CD4-positive, alpha-beta T cell treated with Interferon gamma for 1 hour (primary cell): ENCODE measurements at regions not wholly inside any gene's neighbourhood (a gene's known extent, or its start where the extent isn't known, plus 50 kb on each side); places are given as distances from the start of the nearest gene placed in this dataset.
A peak's percentile ranks its signal among the peaks of the same experiment; 100 is the strongest.
"Not testable (repeated sequence)": the region's sequence is repeated elsewhere in the genome, so short reads cannot be mapped to it uniquely, and the experiment has no call there.

Experiments
- DNase-seq: peaks from one replicate; pipeline ENCODE4 v3.0.0-alpha.2; 2020

DNA sequence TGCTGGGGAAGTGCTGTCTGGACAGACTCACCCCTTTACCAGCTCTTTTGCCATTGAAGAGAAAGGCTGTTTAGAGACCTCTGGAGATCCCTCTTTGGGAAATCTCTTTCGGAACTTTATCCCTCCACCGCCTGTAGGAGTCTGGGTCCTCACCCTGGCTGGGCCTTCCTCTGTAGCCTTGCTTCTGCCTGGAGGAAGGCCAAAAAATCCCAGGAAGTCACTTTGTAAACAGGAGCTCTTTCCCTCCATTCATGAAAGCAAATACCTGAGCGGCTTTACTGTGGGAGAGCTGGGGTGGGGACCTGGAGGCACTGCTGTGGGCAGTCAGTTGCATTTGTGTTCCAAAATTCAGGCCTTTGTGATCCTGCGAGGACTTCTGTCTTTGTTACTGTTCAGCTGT is 126.2 kb downstream of the KLF6 start:
- DNase-seq = no peak

DNA sequence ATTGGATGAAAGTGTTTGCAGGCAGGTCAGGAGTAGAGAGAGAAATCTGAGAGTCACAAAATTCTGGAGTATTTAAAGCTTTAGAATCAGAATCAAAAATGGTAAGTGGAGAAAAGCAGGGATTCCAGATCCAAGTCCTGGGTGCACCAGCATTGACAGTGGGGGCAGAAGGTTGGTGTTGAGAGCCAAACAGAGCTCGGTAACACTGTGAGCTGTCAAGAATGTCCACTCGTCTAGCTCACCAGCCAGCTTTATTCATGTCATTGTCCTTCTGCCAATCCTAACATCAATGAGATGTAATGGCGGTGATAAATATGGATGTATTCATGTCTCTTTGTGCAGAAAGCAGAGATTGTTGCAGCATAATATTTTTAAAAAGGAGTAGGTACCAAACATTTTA is 128.8 kb downstream of the KLF6 start:
- no peak for DNase-seq

GRCh38 chr10:3655528-3655927 is 129.5 kb downstream of the KLF6 start:
- peak; percentile 15 for DNase-seq

DNA sequence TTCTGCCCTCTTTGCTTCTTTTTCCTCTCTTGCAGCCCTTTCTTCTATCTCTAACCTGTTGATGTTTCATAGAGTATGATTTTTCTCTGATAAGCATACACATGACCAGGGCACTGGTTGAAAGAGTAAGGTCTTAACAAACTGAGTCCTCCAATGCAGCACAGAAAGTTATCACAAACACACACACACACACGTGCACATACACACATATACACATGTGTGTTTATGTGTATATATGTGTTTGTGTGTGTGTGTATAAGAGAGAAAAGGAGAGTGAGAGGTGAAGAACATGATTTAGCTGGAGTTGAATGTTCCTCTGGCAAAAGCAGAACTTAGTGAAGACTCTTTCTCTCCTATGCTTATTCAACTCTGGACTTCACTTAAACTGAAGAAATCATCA is 130.0 kb downstream of the KLF6 start:
- DNase-seq = no peak

GRCh38 chr10:3654496-3654895 is 130.5 kb downstream of the KLF6 start:
- no peak for DNase-seq

DNA sequence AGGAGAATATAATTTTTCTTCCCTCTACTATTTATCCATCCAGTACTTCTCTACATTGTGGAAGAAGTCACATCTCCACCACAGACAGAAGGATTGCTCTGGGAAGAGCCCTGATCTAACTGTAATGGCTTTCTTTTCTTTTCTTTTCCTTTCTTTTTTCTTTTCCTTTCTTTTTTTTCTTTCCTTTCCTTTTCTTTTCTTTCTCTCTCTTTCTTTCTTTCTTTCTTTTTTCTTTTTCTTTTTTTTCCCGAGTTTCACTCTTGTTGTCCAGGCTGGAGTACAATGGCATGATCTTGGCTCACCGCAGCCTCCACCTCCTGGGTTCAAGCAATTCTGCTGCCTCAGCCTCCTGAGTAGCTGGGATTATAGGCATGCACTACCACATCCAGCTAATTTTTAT is 131.7 kb downstream of the KLF6 start:
- DNase-seq = not testable (repeated sequence)

DNA sequence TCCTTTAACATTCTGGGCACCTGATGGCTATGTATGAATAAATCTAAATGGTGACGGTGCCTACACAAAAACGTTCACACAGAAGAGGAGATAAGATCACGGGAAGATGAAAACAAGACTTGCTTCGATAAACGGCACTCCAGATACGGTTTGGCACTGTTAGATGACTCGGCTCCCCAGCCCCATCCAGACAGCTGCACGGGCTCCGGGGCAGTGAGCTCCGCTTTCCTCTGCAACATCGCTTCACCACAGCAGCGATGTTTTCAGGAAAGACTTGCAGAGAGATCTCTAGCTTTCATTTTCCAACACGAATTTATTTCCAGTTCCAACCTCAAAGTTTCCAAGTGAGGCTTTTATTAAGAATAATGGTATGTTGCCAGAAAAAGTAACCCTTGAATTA is 132.1 kb downstream of the KLF6 start:
- no peak for DNase-seq

DNA sequence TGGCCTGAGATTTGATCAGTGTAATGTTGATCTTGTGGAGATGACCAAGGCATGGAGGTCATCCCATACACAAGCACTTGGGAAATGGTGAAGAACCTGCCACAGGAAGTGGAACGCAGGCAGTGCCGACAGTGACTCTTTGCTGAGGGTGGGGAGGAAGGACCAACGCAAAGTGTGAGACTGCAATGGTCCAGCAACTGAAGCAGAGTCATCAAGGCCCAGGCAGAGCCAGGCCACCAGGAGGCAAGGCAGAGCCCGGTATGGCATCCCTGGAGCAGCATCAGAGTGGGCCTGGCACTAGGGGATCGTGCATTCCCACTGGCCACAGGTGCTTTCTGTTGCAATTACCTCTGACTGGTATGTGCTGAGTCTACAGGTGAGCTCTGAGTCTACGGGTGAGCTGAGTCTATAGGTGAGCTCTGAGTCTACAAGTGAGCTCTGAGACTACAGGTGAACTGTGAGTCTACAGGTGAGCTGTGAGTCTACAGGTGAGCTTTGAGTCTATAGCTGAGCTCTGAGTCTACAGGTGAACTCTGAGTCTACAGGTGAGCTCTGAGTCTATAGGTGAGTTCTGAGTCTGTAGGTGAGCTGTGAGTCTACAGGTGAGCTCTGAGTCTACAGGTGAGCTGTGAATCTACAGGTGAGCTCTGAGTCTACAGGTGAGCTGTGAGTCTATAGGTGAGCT is 132.9 kb downstream of the KLF6 start:
- no peak for DNase-seq

GRCh38 chr10:3648576-3648975 is 136.4 kb downstream of the KLF6 start:
- DNase-seq = no peak

DNA sequence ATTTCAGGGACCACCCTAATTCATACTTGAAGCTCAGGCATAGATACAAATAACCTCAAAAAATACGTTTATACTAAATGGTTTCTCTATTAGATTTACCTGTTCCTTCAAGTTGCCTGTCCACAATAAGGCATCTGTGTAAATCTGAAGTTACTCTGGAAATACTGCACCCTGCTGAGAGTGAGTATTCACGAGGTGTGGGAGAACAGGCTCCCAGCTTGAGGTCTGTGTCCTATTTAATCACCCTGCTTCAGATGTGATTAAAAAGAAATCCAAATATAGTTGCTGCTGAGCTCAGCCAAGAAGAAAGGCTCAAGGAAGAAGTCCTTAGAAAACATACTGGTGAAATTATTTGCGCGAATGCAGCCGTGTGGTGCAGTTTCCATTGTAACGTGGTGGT is 136.8 kb downstream of the KLF6 start:
- DNase-seq = no peak

GRCh38 chr10:3647074-3647473 is 137.9 kb downstream of the KLF6 start:
- DNase-seq = no peak

- no peak for DNase-seq
Measured at GRCh38 chr10:3645406-3645805, 139.6 kb downstream of the KLF6 start.

GRCh38 chr10:3640816-3641215 is 144.2 kb downstream of the KLF6 start:
- DNase-seq = no peak

DNA sequence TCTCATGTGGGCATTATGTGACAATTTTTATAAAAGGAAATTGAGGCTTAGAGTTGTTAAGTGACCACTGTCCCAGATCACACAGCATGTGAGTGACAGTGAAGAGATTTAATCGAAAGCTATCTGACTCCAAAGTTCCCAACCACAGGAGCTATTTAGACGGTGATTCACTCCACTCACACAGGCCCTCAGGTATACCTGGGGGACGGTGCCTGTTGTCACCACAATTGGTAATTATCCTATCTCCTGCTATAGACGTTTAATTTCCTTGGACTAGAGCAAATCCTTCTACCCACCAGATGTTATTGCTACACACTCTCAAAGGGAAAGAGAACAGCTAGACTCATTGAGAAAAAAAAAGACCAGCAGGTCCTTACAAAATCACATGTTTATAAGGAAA is 145.5 kb downstream of the KLF6 start:
- no peak for DNase-seq

DNA sequence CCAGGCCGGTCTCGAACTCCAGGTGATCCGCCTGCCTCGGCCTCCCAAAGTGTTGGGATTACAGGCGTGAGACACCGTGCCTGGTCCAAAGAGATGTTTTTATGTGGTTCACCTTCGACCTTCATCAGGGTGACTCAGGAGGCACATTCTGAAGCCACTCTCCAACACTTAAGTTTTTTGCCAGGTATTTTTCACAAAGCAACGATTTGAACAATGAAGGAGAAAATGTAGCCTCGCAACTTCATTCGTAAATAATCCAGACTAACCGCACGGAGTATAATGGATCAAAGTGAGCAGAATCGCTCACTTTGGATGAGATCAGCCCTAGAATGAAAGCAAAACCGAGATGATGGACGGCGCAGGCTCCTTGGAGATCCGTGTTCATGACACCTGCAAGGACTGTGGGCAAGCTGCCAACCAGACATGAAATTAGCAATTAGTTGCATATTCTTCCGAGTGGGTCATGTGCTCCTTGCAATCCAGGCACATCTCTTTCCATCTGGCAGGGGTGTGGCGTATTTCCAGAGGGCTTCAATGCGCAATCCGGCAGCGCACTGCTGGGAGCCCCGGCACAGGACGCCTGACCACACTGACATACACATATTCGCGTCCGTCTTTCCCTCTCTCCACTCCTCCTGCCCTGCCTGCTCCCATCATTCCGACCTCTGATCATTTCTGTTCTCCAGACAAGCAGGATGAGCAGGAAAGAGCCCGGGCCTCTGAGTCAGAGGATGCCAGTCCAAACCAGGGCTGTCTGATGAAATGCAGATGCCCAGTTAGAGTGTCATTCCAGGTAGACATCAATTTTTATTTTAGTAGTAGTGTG is 148.4 kb downstream of the KLF6 start:
- DNase-seq = no peak

DNA sequence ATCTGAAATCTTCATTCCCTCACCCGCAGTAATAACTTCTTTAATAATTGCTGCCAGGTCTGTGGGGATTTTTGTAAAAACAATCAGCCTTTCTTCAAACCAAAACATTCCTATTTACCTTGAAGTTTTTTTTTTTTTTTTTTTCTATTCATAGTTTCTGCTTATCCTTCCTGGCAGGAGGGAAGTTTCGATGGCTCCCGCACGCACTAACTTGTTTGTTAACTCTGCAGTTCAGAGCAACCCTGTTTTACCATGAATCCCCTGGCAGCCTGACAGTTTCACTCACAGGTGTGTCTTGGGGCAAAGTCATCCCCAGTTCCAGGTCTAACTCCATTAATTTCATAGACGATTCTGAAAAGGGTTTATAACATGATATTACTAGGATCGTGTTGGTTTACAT is 149.3 kb downstream of the KLF6 start:
- DNase-seq = no peak

DNA sequence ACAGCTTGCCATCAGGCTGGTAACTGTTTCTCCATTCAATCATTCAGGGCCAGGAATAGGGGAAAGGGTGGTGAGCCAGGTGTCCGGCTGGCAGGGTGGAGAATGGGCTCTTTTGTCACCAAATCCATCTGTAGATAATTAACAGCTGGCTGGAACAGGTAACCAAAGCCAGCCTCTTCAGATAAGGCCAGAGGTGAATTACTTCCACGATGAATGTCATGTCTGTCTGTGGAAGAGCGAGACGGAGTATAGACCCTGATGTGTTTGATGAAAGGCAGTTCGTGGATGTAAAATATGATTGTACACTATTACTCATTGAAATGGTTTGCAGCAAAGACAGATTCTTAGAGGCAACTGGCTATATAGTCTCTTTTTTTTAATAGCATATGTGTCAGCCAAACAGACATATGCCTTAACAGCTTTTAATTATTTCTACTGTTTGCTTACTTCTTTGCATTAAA is 149.8 kb downstream of the KLF6 start:
- no peak for DNase-seq

DNA sequence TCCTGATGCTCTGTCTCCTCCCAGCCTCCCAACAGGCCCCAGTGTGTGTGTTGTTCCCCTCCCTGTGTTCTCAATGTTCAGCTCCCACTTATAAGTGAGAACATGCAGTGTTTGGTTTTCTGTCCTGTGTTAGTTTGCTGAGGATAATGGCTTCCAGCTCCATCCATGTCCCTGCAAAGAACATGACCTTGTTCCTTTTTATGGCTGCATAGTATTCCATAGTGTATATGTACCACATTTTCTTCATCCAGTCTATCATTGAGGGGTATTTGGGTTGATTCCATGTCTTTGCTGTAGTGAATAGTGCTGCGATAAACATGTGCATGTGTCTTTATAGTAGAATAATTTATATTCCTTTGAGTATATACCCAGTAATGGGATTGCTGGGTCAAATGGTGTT is 150.4 kb downstream of the KLF6 start:
- DNase-seq = not testable (repeated sequence)

DNA sequence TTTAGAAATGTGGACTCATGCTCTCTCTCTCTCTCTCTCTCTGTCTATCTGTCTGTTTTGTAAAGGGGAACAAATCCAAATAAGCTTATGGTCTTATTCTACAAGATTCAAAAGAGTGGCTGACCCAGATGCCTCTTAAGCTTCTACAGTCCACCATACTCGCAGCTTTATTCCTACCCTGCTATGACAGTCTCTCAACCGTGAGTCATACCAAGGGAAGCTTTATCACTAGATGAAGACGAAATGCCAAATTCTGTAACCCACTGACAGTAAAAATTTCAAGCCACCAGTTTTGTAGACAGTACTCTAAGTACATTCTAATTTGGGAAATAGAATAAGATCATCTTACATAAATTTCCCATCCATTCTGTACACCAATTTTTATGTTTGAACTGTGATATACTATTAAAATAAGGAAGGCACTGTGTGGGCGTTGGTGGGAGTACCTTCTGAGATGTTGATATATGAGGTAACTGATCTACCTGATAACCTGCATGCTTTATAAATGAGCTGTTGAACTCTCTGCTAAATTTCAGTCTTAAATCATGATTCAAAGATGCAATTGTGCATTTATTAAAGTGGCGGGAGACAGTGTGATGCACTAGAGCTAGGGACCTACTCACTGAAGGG is 153.2 kb downstream of the KLF6 start:
- DNase-seq = no peak

GRCh38 chr10:3631291-3631690 is 153.7 kb downstream of the KLF6 start:
- no peak for DNase-seq

DNA sequence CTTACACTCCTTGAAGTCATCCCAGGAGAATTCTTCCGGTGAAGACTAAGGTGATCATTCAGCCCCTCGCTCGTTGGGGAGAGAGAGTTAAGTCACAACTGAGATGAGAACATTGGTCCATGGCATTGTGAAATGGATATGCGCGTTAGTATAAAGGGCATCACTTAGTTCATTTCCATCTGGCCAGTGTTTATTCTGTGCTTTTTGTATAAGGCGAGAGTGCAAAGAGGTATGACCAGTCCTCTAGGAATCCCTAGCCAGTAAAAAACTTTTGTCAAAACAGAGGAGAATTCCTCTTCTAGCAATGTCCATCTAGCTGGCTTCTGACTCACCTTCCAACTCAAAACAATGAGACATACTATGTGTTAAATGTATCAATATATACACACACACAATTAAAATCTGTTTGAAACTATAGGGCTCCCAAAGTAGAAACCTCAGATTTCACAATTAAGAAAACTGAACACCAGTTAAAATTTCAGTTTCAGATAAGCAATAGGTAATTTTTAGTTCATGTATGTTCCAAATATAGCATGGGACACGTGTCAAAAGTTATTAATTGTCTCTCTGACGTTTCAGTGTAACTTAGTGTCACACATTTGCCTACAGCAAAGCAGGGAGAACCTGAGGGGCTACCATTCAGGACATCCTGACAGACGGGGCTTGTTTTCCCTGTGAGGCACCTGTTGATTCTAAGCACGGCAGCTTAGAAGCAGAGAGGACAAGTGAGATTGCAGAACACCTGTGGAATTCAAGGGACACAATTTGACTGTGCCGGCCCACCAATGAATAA is 158.9 kb downstream of the KLF6 start:
- no peak for DNase-seq

GRCh38 chr10:3624367-3624766 is 160.6 kb downstream of the KLF6 start:
- no peak for DNase-seq

DNA sequence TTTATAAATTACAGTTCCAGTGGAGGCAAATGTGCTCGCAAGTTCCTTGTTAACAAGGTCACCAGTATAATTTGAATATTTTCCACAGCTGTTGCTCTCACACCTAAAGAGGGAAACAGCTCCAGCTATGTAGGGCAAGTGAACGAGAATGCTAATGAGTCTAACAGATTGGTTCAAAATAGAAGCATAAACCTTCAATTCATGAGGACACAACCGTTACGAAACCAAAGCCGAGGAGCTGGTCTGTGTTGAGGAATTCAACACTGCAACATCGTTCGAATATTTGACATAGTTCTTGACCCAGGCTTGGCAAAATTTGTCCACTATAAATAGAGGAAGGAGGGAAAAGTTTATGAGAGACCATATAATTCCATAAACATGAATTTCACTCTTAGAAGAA is 161.3 kb downstream of the KLF6 start:
- DNase-seq = no peak
